HCT116 (cell line): ENCODE measurements at regions not wholly inside any gene's neighbourhood (a gene's known extent, or its start where the extent isn't known, plus 50 kb on each side); places are given as distances from the start of the nearest gene placed in this dataset.

ENCODE experiments used
- ATAC-seq: fragments of 200-7000 bp; cut with Tn5 transposase; 2 replicates; pipeline ENCODE4 v1.9.1; 2020; ENCODE audit warnings: mild to moderate bottlenecking, moderate library complexity
- BruUV-seq: library from RNA; stranded (reverse); fragments of 400-500 nt; replicated peaks from 2 replicates; lab custom pipeline; 2021; lab: Mats Ljungman, UMichigan
- CTCF ChIA-PET: fragments of 300-600 bp; sonication (Branson Sonifier 250); formaldehyde crosslinking; loops from one replicate; lab custom pipeline; 2021; ENCODE audit warnings: antibody characterized with exemption; lab: Charles Lee
- POLR2A ChIA-PET: fragments of 300-600, 350-600 bp; sonication (Branson Sonifier 250); formaldehyde crosslinking; loops from one replicate; lab custom pipeline; 2021; ENCODE audit warnings: antibody characterized with exemption; lab: Charles Lee
- RAD21 ChIA-PET, 2 experiments: fragments of 300-600 bp; sonication (Branson Sonifier 250); formaldehyde crosslinking; loops; one replicate each; lab custom pipeline; 2023; ENCODE audit warnings: low total read pairs in 2 of 2; ENCODE audit not compliant: uncharacterized antibody in 2 of 2, unreplicated experiment in 2 of 2, low non-redundant PET in 1 of 2; lab: Charles Lee
- DNase-seq: peaks from one replicate; pipeline ENCODE4 v3.0.0-alpha.2; 2010; ENCODE audit warnings: low read depth, low spot score
- H2AFZ ChIP-seq: fragments of 200-600 bp; shearing (Covaris generic), sonication (generic); 2 replicates; pipeline ENCODE4 v1.6.1; 2017; ENCODE audit warnings: low read depth, mixed run types, mixed read lengths, antibody characterized with exemption, low read length; ENCODE audit not compliant: poor library complexity, severe bottlenecking
- H3K27ac ChIP-seq: 2 replicates; pipeline ENCODE4 v1.5.1; 2012; ENCODE audit warnings: low read depth, low read length
- H3K27me3 ChIP-seq: fragments of 200-600 bp; sonication (generic); 2 replicates; pipeline ENCODE4 v1.6.1; 2016; ENCODE audit warnings: mixed run types, low read length, mixed read lengths; ENCODE audit not compliant: insufficient read depth
- H3K36me3 ChIP-seq, 2 experiments: fragments of 200-500 bp in 1 of 2; fragments of 200-600 bp in 1 of 2; sonication (Bioruptor generic) in 1 of 2; sonication (generic) in 1 of 2; 2 replicates each; pipeline versions ENCODE4 v1.5.1 to v1.6.1; 2014 to 2016; ENCODE audit warnings: low read length in 2 of 2, inconsistent platforms in 1 of 2, mixed read lengths in 1 of 2, mixed run types in 1 of 2; ENCODE audit not compliant: insufficient read depth in 2 of 2, control insufficient read depth in 1 of 2
- H3K4me1 ChIP-seq, 2 experiments: fragments of 200-600 bp in 1 of 2; sonication (generic) in 1 of 2; 2 replicates each; pipeline versions ENCODE4 v1.5.1 to v1.6.1; 2012 to 2017; ENCODE audit warnings: low read length in 2 of 2, inconsistent platforms in 1 of 2, mild to moderate bottlenecking in 1 of 2, mixed read lengths in 1 of 2, mixed run types in 1 of 2, moderate library complexity in 1 of 2; ENCODE audit not compliant: insufficient read depth in 2 of 2, control insufficient read depth in 1 of 2
- H3K4me2 ChIP-seq: fragments of 200-600 bp; sonication (generic); 2 replicates; pipeline ENCODE4 v1.6.1; 2017; ENCODE audit warnings: mixed run types, low read length, mixed read lengths
- H3K4me3 ChIP-seq, 2 experiments: fragments of 200-600 bp in 1 of 2; sonication (generic) in 1 of 2; replicated peaks in 1 of 2; 2 replicates each; pipeline ENCODE4 v1.5.1; 2011 to 2016; ENCODE audit warnings: low read length in 2 of 2, control low read depth in 1 of 2, low read depth in 1 of 2, mild to moderate bottlenecking in 1 of 2, mixed read lengths in 1 of 2, mixed run types in 1 of 2
- H3K79me2 ChIP-seq: fragments of 200-600 bp; sonication (generic); 2 replicates; pipeline ENCODE4 v1.6.1; 2017; ENCODE audit warnings: mild to moderate bottlenecking, mixed run types, low read length, moderate library complexity, mixed read lengths; ENCODE audit not compliant: insufficient read depth
- H3K9ac ChIP-seq: fragments of 200-600 bp; sonication (generic); 2 replicates; pipeline ENCODE4 v1.6.1; 2016; ENCODE audit warnings: low read length, mixed read lengths
- H3K9me2 ChIP-seq: fragments of 200-600 bp; sonication (generic), shearing (Covaris generic); 2 replicates; pipeline ENCODE4 v1.6.1; 2017; ENCODE audit warnings: mixed run types, mild to moderate bottlenecking, moderate library complexity; ENCODE audit not compliant: insufficient read depth
- H3K9me3 ChIP-seq, 2 experiments: fragments of 200-500 bp in 1 of 2; fragments of 200-600 bp in 1 of 2; sonication (Bioruptor generic) in 1 of 2; sonication (generic) in 1 of 2; 2 replicates each; pipeline ENCODE4 v1.6.1; 2014 to 2017; ENCODE audit warnings: low read length in 2 of 2, mixed read lengths in 2 of 2, inconsistent platforms in 1 of 2, low read depth in 1 of 2, mild to moderate bottlenecking in 1 of 2, mixed run types in 1 of 2, moderate library complexity in 1 of 2; ENCODE audit not compliant: control insufficient read depth in 1 of 2, insufficient read depth in 1 of 2
- H4K20me1 ChIP-seq: fragments of 200-600 bp; sonication (generic), shearing (Covaris generic); 2 replicates; pipeline ENCODE4 v1.6.1; 2017; ENCODE audit warnings: mixed run types, mild to moderate bottlenecking, moderate library complexity; ENCODE audit not compliant: insufficient read depth
- CEBPB ChIP-seq: IDR thresholded peaks from 2 replicates; pipeline ENCODE4 v1.6.1; 2012; ENCODE audit warnings: low read depth
- EGR1 ChIP-seq: IDR thresholded peaks from 2 replicates; pipeline ENCODE4 v1.6.1; 2012; ENCODE audit warnings: low read depth
- EZH2phosphoT487 ChIP-seq: fragments of 200-600 bp; IDR thresholded peaks from 2 replicates; pipeline ENCODE4 v1.6.1; 2018; ENCODE audit warnings: antibody characterized with exemption, borderline replicate concordance
- JUND ChIP-seq: IDR thresholded peaks from 2 replicates; pipeline ENCODE4 v1.6.1; 2012
- POLR2A ChIP-seq: IDR thresholded peaks from 2 replicates; pipeline ENCODE4 v1.7.0; 2011; ENCODE audit warnings: borderline replicate concordance; ENCODE audit not compliant: insufficient read depth, insufficient read length; ENCODE audit errors: extremely low read depth
- POLR2AphosphoS5 ChIP-seq: IDR thresholded peaks from 2 replicates; pipeline ENCODE4 v1.6.1; 2011; ENCODE audit warnings: mild to moderate bottlenecking, low read depth, low read length, moderate library complexity
- RAD21 ChIP-seq: IDR thresholded peaks from 2 replicates; pipeline ENCODE4 v1.6.1; 2012; ENCODE audit warnings: low read depth, mild to moderate bottlenecking
- SRF ChIP-seq: IDR thresholded peaks from 2 replicates; pipeline ENCODE4 v1.6.1; 2012; ENCODE audit warnings: low read depth
- TCF7L2 ChIP-seq: IDR thresholded peaks from 2 replicates; pipeline ENCODE4 v1.7.0; 2011; ENCODE audit warnings: borderline replicate concordance, inconsistent platforms; ENCODE audit not compliant: insufficient read depth, insufficient read length; ENCODE audit errors: extremely low read depth
- intact Hi-C: fragments of 100-400 bp; cut with micrococcal nuclease; formaldehyde crosslinking; loops from 2 replicates; pipeline ENCODE4 v1.10.0; 2022
- TF ChIP-seq, protein P1 (sequence below): IDR thresholded peaks from 2 replicates; pipeline ENCODE4 v1.6.1; 2012
- TF ChIP-seq, protein P2 (sequence below), 3 experiments: fragments of 200-600 bp in 1 of 3; sonication (generic) in 1 of 3; IDR thresholded peaks in 2 of 3; conservative IDR thresholded peaks in 1 of 3; 2 replicates each; pipeline ENCODE4 v1.5.1; 2012 to 2017; ENCODE audit warnings: low read depth in 2 of 3, low read length in 2 of 3, antibody characterized with exemption in 1 of 3, borderline replicate concordance in 1 of 3, control low read depth in 1 of 3, mild to moderate bottlenecking in 1 of 3, mixed read lengths in 1 of 3, mixed run types in 1 of 3, moderate library complexity in 1 of 3; ENCODE audit not compliant: insufficient read depth in 1 of 3
- TF ChIP-seq, protein P3 (sequence below): IDR thresholded peaks from 2 replicates; pipeline ENCODE4 v1.6.1; 2012

DNA sequence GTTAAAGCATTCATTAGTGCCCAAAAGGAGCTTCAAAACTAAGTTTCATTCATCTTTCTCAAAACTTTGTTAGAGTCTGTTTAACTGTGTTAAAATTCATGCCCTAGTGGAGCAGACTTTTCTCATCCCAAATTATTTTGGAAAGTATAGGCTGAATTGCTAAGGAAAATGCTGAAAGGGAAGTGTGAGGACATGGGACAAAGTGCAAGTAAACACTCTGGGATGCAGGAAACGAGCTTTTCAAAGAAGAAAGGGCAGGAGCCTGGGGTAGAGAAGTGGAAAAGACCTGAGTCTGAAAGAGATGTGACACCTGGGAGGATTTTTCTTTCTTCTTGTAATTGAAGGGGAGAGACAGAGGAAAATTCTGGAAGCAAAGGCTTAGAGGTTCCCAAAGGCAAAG, 93.1 kb upstream of the ANKRD1 start:
- no TSS peak for BruUV-seq
- Histone ChIP-seq H3K36me3 (no peaks in the 10 kb centered on the region), H3K9me2 (no peaks in the 10 kb centered on the region), H3K79me2 (no peaks in the 10 kb centered on the region), H4K20me1 (no peaks in the 10 kb centered on the region), H3K9me3 (no peaks in the 10 kb centered on the region), H2AFZ (no peak overlapping the region), H3K9ac (no peak overlapping the region), H3K4me1 (no peaks in the 10 kb centered on the region), H3K4me2 (no peak overlapping the region), H3K4me3 (no peak overlapping the region), H3K27ac (no peak overlapping the region), H3K27me3 (no peaks in the 10 kb centered on the region)
- POLR2A ChIA-PET = no interaction called here
- CTCF ChIA-PET = no interaction called here
- DNase-seq = no peak
- no peak for ATAC-seq
- intact Hi-C loops = no loop called here
- no peak for TF ChIP-seq EGR1
- TF ChIP-seq EZH2phosphoT487 = no peak
- no peak for TF ChIP-seq POLR2AphosphoS5
- no peak for TF ChIP-seq SRF
- no peak for TF ChIP-seq JUND
- TF ChIP-seq, protein P1, sequence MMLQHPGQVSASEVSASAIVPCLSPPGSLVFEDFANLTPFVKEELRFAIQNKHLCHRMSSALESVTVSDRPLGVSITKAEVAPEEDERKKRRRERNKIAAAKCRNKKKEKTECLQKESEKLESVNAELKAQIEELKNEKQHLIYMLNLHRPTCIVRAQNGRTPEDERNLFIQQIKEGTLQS = no peak
- no peak for TF ChIP-seq CEBPB
- TF ChIP-seq RAD21 = no peak
- TF ChIP-seq TCF7L2 = no peak
- RAD21 ChIA-PET = no interaction called here

DNA sequence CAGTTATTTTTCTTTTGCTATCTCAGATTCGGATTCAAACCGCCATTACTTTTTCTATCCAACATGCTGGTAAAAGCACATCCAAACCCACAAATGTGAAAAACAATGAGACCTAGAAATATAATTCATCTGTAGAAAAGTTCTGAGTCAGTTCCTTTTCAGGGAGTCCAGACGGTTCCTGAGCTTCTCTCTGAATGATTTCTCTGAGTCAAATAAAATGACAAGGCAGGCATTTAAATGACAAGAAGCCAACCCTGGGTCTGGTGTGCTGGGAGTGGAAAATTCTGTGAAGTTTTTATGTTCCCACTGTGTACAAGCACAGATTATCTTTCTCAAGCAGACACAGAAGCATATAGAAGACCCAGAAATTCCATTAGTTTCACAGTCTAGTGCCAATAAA, 96.3 kb upstream of the ANKRD1 start:
- Histone ChIP-seq H3K4me3 (no peak overlapping the region), H3K36me3 (no peaks in the 10 kb centered on the region), H3K9ac (no peak overlapping the region), H3K4me2 (no peak overlapping the region), H2AFZ (no peak overlapping the region), H3K27ac (no peak overlapping the region), H3K9me2 (no peaks in the 10 kb centered on the region), H3K27me3 (no peaks in the 10 kb centered on the region), H3K4me1 (no peaks in the 10 kb centered on the region), H3K9me3 (no peaks in the 10 kb centered on the region), H4K20me1 (no peaks in the 10 kb centered on the region), H3K79me2 (no peaks in the 10 kb centered on the region)
- intact Hi-C loops = no loop called here
- no peak for ATAC-seq
- POLR2A ChIA-PET = no interaction called here
- CTCF ChIA-PET = interaction anchor here (0.7 kb wide), 1 partner anchor 234 kb away, joined by 4 read pairs; no protein-coding TSS in a partner anchor
- RAD21 ChIA-PET = no interaction called here
- DNase-seq = no peak
- no peak for TF ChIP-seq POLR2A
- TF ChIP-seq, protein P2, sequence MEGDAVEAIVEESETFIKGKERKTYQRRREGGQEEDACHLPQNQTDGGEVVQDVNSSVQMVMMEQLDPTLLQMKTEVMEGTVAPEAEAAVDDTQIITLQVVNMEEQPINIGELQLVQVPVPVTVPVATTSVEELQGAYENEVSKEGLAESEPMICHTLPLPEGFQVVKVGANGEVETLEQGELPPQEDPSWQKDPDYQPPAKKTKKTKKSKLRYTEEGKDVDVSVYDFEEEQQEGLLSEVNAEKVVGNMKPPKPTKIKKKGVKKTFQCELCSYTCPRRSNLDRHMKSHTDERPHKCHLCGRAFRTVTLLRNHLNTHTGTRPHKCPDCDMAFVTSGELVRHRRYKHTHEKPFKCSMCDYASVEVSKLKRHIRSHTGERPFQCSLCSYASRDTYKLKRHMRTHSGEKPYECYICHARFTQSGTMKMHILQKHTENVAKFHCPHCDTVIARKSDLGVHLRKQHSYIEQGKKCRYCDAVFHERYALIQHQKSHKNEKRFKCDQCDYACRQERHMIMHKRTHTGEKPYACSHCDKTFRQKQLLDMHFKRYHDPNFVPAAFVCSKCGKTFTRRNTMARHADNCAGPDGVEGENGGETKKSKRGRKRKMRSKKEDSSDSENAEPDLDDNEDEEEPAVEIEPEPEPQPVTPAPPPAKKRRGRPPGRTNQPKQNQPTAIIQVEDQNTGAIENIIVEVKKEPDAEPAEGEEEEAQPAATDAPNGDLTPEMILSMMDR (IDR thresholded peaks at IDR 0.05 in 2 of 3, conservative IDR thresholded peaks at IDR 0.05 in 1 of 3; ENCODE audit: borderline replicate concordance in 1 of 3, insufficient read depth in 1 of 3, low read depth in 2 of 3, low read length in 2 of 3) = no peak
- TF ChIP-seq, protein P3, sequence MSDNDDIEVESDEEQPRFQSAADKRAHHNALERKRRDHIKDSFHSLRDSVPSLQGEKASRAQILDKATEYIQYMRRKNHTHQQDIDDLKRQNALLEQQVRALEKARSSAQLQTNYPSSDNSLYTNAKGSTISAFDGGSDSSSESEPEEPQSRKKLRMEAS = no peak
- no TSS peak for BruUV-seq
